ENCODE measurements at regions not wholly inside any gene's neighbourhood (a gene's known extent, or its start where the extent isn't known, plus 50 kb on each side); places are given as distances from the start of the nearest gene placed in this dataset.

DNA sequence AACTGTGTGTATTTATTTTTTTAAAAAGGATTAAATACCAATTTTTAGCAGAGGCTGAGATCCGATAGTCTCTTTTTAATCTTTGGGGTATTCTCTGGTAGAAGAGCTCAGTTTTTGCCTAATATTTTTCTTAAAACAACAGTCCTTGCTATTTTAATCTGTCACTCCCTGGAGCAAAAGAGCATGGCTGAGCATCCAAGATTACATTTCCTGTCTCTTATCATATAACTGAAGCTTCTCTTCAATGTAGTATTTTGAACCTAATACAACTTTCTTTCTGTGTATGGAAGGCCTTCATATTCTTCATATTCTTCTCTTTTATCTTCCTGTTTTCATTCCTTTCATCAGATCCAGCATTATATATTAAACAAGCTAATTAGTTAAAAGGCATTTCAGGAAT is 293.7 kb downstream of the NSUN3 start:
- TF ChIP-seq FOXM1 (IDR thresholded peaks at IDR 0.05; ENCODE audit: borderline replicate concordance): no peak
- no peak for TF ChIP-seq SUZ12 (IDR thresholded peaks at IDR 0.05)
- TF ChIP-seq, protein P1, sequence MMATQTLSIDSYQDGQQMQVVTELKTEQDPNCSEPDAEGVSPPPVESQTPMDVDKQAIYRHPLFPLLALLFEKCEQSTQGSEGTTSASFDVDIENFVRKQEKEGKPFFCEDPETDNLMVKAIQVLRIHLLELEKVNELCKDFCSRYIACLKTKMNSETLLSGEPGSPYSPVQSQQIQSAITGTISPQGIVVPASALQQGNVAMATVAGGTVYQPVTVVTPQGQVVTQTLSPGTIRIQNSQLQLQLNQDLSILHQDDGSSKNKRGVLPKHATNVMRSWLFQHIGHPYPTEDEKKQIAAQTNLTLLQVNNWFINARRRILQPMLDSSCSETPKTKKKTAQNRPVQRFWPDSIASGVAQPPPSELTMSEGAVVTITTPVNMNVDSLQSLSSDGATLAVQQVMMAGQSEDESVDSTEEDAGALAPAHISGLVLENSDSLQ (IDR thresholded peaks at IDR 0.05): no peak
- no peak for TF ChIP-seq HDGF (IDR thresholded peaks at IDR 0.05; ENCODE audit: borderline replicate concordance)
- TF ChIP-seq FOXA1 (IDR thresholded peaks at IDR 0.05): no peak
- TF ChIP-seq FOXK2 (IDR thresholded peaks at IDR 0.05): no peak
- TF ChIP-seq LEF1 (IDR thresholded peaks at IDR 0.05; ENCODE audit: borderline replicate concordance): no peak
- no peak for TF ChIP-seq TARDBP (IDR thresholded peaks at IDR 0.05)
